HL-60 (cell line): ENCODE measurements at regions not wholly inside any gene's neighbourhood (a gene's known extent, or its start where the extent isn't known, plus 50 kb on each side); places are given as distances from the start of the nearest gene placed in this dataset.

ENCODE experiments used
- DNase-seq, 2 experiments: peaks; one replicate each; pipeline ENCODE4 v3.0.0-alpha.2; 2010 to 2020; ENCODE audit warnings: low read depth in 1 of 2, low spot score in 1 of 2
- H3K27ac ChIP-seq: fragments of 250-450 bp; sonication (Bioruptor Pico); replicated peaks from 2 replicates; pipeline ENCODE4 v1.5.1; 2020; ENCODE audit warnings: mild to moderate bottlenecking, moderate library complexity
- H3K27me3 ChIP-seq: fragments of 250-450 bp; sonication (Bioruptor Pico); 2 replicates; pipeline ENCODE4 v1.5.1; 2021; ENCODE audit warnings: mild to moderate bottlenecking, moderate library complexity; ENCODE audit not compliant: insufficient read depth, poor library complexity, severe bottlenecking
- H3K4me3 ChIP-seq: replicated peaks from 2 replicates; pipeline ENCODE4 v1.5.1; 2011; ENCODE audit warnings: mild to moderate bottlenecking, control low read depth, low read length; ENCODE audit not compliant: insufficient read depth
- GABPA ChIP-seq: IDR thresholded peaks from 2 replicates; pipeline ENCODE4 v1.6.1; 2012; ENCODE audit warnings: low read depth
- POLR2AphosphoS5 ChIP-seq: IDR thresholded peaks from 2 replicates; pipeline ENCODE4 v1.6.1; 2012; ENCODE audit warnings: low read depth
- SPI1 ChIP-seq: IDR thresholded peaks from 2 replicates; pipeline ENCODE4 v1.6.1; 2012; ENCODE audit warnings: low read depth, mild to moderate bottlenecking, borderline replicate concordance
- TF ChIP-seq, protein P1 (sequence below): IDR thresholded peaks from one replicate; pipeline ENCODE4 v1.5.1; 2011; ENCODE audit warnings: low read length, control low read depth, inconsistent platforms; ENCODE audit not compliant: insufficient read depth
- TF ChIP-seq, protein P2 (sequence below): IDR thresholded peaks from 2 replicates; pipeline ENCODE4 v1.6.1; 2012; ENCODE audit warnings: low read depth; ENCODE audit not compliant: insufficient replicate concordance

DNA sequence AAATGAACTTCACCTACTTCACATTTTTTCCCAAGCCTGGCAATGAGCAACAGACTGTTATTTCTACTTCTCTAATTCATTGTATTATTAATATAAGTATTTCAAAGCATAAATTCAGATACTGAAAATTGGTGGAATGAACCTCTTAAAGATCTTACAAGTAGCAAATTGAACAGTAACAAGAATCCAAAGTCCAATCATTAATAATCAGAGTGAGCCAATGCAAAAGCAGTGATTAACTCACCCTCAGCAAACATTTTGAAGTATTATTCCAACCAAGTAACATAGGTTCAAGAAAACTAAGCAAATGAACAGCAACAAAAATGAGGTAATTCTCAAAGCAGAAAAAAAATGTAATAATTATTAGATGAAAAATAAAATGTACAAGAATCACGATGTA is 288.1 kb upstream of the ZC3H15 start:
- H3K4me3 ChIP-seq, result no peak overlapping the region
- TF ChIP-seq, protein P1, sequence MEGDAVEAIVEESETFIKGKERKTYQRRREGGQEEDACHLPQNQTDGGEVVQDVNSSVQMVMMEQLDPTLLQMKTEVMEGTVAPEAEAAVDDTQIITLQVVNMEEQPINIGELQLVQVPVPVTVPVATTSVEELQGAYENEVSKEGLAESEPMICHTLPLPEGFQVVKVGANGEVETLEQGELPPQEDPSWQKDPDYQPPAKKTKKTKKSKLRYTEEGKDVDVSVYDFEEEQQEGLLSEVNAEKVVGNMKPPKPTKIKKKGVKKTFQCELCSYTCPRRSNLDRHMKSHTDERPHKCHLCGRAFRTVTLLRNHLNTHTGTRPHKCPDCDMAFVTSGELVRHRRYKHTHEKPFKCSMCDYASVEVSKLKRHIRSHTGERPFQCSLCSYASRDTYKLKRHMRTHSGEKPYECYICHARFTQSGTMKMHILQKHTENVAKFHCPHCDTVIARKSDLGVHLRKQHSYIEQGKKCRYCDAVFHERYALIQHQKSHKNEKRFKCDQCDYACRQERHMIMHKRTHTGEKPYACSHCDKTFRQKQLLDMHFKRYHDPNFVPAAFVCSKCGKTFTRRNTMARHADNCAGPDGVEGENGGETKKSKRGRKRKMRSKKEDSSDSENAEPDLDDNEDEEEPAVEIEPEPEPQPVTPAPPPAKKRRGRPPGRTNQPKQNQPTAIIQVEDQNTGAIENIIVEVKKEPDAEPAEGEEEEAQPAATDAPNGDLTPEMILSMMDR, result no peak
- TF ChIP-seq SPI1, result no peak

DNA sequence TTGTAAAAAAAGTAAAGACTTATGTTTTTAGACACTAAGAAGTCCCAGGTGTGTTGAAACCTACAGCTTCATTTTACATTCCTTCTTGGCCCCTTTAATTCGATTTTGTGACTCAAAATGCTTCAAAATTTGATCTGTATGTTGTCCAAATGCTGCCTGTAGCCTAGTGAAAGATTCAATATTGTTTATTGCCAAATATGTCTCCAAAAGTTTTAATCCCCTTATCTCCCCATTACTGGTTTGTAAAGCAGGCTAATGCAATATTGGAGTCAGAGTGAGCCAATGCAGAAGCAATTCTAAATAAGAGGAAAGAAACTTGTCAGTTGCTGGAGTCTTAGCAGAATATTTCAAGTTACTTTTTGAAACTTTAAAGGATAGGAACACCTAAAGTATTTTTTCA is 287.0 kb upstream of the ZC3H15 start:
- Histone ChIP-seq H3K27ac (no peak overlapping the region), H3K27me3 (no peaks in the 10 kb centered on the region), H3K4me3 (no peak overlapping the region)
- TF ChIP-seq, protein P1, result no peak
- TF ChIP-seq, protein P2, sequence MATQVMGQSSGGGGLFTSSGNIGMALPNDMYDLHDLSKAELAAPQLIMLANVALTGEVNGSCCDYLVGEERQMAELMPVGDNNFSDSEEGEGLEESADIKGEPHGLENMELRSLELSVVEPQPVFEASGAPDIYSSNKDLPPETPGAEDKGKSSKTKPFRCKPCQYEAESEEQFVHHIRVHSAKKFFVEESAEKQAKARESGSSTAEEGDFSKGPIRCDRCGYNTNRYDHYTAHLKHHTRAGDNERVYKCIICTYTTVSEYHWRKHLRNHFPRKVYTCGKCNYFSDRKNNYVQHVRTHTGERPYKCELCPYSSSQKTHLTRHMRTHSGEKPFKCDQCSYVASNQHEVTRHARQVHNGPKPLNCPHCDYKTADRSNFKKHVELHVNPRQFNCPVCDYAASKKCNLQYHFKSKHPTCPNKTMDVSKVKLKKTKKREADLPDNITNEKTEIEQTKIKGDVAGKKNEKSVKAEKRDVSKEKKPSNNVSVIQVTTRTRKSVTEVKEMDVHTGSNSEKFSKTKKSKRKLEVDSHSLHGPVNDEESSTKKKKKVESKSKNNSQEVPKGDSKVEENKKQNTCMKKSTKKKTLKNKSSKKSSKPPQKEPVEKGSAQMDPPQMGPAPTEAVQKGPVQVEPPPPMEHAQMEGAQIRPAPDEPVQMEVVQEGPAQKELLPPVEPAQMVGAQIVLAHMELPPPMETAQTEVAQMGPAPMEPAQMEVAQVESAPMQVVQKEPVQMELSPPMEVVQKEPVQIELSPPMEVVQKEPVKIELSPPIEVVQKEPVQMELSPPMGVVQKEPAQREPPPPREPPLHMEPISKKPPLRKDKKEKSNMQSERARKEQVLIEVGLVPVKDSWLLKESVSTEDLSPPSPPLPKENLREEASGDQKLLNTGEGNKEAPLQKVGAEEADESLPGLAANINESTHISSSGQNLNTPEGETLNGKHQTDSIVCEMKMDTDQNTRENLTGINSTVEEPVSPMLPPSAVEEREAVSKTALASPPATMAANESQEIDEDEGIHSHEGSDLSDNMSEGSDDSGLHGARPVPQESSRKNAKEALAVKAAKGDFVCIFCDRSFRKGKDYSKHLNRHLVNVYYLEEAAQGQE, result no peak
- no peak for TF ChIP-seq SPI1
- TF ChIP-seq GABPA, result no peak
- no peak for TF ChIP-seq POLR2AphosphoS5
- DNase-seq, result no peak

More for the DNA sequence above, 288.1 kb upstream of the ZC3H15 start:
- DNase-seq, result no peak
- Histone ChIP-seq H3K27ac (no peak overlapping the region), H3K27me3 (no peaks in the 10 kb centered on the region)

DNA sequence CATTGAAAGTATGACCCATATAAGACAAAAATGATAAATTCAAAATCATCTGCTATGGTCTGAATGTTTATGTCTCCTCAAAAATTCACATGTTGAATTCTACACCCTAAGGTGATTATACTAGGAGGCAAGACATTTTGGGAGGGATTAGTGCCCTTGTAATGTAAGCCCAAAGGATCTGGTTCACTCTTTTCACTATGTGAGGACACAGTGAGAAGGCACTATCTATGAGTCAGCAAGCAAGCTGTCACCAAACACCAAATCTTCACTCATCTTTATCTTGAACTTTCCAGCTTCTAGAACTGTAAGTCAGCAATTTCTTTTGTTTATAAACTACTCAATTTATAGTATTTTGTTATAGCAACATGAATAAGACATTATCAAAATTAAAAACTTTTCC is 284.7 kb upstream of the ZC3H15 start:
- H3K27me3 ChIP-seq, result no peaks in the 10 kb centered on the region
- no peak for TF ChIP-seq SPI1
- TF ChIP-seq GABPA, result no peak
- TF ChIP-seq, protein P2, result no peak
- TF ChIP-seq POLR2AphosphoS5, result no peak
- TF ChIP-seq, protein P1, result no peak
- no peak for DNase-seq
- H3K27ac ChIP-seq, result no peak overlapping the region
- H3K4me3 ChIP-seq, result no peak overlapping the region

DNA sequence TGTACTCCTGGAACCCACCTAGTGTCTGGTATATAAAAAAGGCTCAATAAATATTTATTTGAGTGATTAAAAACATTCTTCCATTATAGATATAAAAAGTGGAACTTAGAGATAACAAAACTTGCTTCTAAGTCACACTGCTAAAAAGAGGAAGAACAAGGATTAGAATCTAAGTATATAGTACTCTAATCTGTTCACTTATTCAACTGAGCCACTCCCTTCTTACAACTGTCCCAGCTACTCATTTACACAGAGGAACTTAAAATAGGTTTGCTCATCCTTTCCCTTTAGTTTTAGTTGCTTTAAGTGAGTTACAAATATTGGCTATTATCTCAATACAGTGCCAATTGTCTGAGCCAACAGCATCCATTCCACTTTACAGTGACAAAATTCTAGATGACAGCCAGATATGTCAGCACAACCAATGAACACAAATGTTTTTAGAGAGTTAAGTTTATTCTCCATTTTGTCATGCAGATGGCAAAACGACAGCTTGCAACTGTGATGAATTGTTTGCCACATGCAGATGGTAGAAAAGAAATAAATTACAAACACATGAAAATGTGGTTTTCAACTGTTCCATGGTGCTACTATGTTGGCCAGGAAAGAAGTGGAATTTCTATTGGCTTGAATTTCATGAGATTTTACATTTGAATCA is 280.7 kb upstream of the ZC3H15 start:
- H3K27me3 ChIP-seq, result no peaks in the 10 kb centered on the region
- H3K27ac ChIP-seq, result no peak overlapping the region
- DNase-seq, result no peak
- H3K4me3 ChIP-seq, result no peak overlapping the region
- no peak for TF ChIP-seq POLR2AphosphoS5
- TF ChIP-seq, protein P1, result no peak
- TF ChIP-seq, protein P2, result no peak
- no peak for TF ChIP-seq SPI1
- no peak for TF ChIP-seq GABPA
